ENCODE measurements at regions not wholly inside any gene's neighbourhood (a gene's known extent, or its start where the extent isn't known, plus 50 kb on each side); places are given as distances from the start of the nearest gene placed in this dataset.
A peak's percentile ranks its signal among the peaks of the same experiment; 100 is the strongest.

- TF ChIP-seq CTCF (IDR thresholded peaks at IDR 0.05; ENCODE audit: extremely low read depth, missing control alignments): no peak
- DNase-seq (ENCODE audit: low spot score): no peak
Observed at GRCh38 chr16:75780669-75781068, 54.4 kb upstream of the CPHXL start.

- TF ChIP-seq CTCF (IDR thresholded peaks at IDR 0.05; ENCODE audit: extremely low read depth, missing control alignments): no peak
- no peak for DNase-seq (ENCODE audit: low spot score)
Observed at GRCh38 chr16:75781683-75782343, 55.5 kb upstream of the CPHXL start.

GRCh38 chr16:75787440-75787839, 61.1 kb upstream of the CPHXL start:
- no peak for TF ChIP-seq CTCF (IDR thresholded peaks at IDR 0.05; ENCODE audit: extremely low read depth, missing control alignments)
- no peak for DNase-seq (ENCODE audit: low spot score)

GRCh38 chr16:75789237-75789636, 62.9 kb upstream of the CPHXL start:
- peak; percentile 58 for DNase-seq (ENCODE audit: low spot score)
- TF ChIP-seq CTCF (IDR thresholded peaks at IDR 0.05; ENCODE audit: extremely low read depth, missing control alignments): peak; percentile 45

GRCh38 chr16:75792771-75793492, 66.6 kb upstream of the CPHXL start:
- no peak for DNase-seq (ENCODE audit: low spot score)
- TF ChIP-seq CTCF (IDR thresholded peaks at IDR 0.05; ENCODE audit: extremely low read depth, missing control alignments): no peak

GRCh38 chr16:75793641-75794040, 67.4 kb upstream of the CPHXL start:
- no peak for TF ChIP-seq CTCF (IDR thresholded peaks at IDR 0.05; ENCODE audit: extremely low read depth, missing control alignments)
- DNase-seq (ENCODE audit: low spot score): no peak

- TF ChIP-seq CTCF (IDR thresholded peaks at IDR 0.05; ENCODE audit: extremely low read depth, missing control alignments): no peak
- DNase-seq (ENCODE audit: low spot score): no peak
Observed at GRCh38 chr16:75794426-75794825, 68.1 kb upstream of the CPHXL start.
